HG02943 (cell line): ENCODE measurements at regions not wholly inside any gene's neighbourhood (a gene's known extent, or its start where the extent isn't known, plus 50 kb on each side); places are given as distances from the start of the nearest gene placed in this dataset.
"Not testable (repeated sequence)": the region's sequence is repeated elsewhere in the genome, so short reads cannot be mapped to it uniquely, and the experiment has no call there.

ENCODE experiments used
- ATAC-seq: cut with Tn5 transposase; IDR thresholded peaks from one replicate; pipeline ENCODE4 v1.9.1; 2021; ENCODE audit warnings: mild to moderate bottlenecking, low read depth, moderate library complexity; ENCODE audit not compliant: unreplicated experiment

- ATAC-seq = no peak
Observed at GRCh38 chr15:69751147-69751546, 298.5 kb downstream of the RPLP1 start.

DNA sequence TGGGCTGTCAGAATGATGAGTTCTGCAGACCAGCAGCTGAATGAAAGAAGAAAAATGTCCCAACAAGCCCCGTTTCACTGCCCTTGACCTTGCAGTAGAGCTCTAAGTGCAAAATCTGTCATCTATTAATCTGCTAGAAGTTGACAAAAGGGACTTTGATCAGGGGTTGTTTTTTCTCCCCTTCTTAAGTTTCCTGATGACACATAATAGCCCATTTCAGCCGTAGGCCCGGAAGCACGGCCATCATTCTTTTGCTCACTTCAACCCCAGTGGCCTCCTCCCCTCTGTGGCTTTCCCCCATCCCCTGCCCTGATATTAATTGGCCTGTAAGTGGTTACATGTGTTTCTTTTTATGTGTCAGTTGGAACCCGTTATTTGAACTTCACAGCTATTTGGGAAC lies 298.9 kb downstream of the RPLP1 start:
- no peak for ATAC-seq

- no peak for ATAC-seq
Observed at GRCh38 chr15:69753867-69754266, 301.2 kb downstream of the RPLP1 start.

DNA sequence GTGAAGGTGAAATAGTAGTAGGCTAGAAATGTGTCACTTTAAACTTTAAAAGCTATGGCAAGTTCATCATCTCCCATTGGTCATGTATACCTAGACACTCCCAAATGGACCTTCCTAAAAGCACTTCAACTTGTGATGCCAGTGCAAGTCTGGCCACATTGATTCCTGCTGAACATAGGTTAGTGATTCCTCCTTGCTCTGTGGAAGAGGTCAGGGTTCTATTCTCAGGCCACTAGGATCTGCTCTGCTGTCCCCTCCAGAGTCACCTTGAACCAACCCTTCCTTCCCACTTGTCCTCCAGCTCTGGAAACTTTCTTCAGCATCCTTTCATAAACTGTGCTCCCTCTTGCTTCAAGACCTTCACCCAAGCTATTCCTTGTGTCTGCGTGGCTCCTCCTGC lies 301.7 kb downstream of the RPLP1 start:
- no peak for ATAC-seq

GRCh38 chr15:69755551-69756310 lies 303.1 kb downstream of the RPLP1 start:
- peak; percentile 83 for ATAC-seq

GRCh38 chr15:69756440-69756839 lies 303.8 kb downstream of the RPLP1 start:
- no peak for ATAC-seq

DNA sequence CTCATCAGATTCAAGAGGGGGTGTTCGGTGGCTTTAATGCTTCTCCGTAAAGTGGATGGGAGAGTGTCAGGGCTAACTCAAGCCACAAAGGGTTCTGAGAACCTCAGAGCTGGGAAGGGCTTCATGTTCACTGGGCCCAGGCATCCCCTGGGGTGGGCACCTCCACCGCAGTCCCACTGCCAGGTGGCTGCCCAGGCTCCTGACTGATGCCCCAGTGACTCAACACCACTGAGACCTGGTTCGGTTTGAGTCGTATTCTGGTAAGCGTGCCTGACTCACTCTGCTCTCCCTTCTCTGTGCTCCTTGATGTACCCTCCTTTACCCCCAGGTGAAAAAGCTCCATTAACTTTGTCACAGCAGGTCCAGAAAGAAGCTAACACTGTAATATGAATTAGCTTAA lies 304.6 kb downstream of the RPLP1 start:
- ATAC-seq = no peak

- ATAC-seq = no peak
Observed at GRCh38 chr15:69758291-69758771, 305.7 kb downstream of the RPLP1 start.

GRCh38 chr15:69758810-69759790 lies 306.5 kb downstream of the RPLP1 start:
- no peak for ATAC-seq

- no peak for ATAC-seq
Observed at GRCh38 chr15:69760258-69760845, 307.7 kb downstream of the RPLP1 start.

GRCh38 chr15:69760890-69761568 lies 308.4 kb downstream of the RPLP1 start:
- ATAC-seq = no peak

GRCh38 chr15:69762373-69763148 lies 309.9 kb downstream of the RPLP1 start:
- no peak for ATAC-seq

DNA sequence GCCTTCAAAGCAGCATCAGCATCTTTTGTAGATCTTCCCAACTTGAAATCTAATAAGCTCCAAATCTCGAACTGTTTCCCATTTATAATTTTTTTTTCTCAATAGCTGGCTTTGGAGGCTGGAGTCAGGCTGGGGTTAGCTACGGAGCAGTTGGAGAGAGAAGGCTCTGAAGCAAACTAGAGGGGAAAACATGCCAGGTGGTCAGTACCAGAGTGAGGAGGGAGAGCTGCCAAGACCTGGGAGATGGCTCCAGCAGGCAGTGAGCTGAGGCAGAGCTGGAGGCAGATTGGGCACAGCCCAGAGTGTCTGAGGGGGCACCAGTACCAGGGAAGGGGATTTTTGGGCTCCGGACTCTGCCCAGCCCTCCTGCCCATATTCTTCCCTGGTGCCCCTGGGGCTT lies 311.2 kb downstream of the RPLP1 start:
- no peak for ATAC-seq

DNA sequence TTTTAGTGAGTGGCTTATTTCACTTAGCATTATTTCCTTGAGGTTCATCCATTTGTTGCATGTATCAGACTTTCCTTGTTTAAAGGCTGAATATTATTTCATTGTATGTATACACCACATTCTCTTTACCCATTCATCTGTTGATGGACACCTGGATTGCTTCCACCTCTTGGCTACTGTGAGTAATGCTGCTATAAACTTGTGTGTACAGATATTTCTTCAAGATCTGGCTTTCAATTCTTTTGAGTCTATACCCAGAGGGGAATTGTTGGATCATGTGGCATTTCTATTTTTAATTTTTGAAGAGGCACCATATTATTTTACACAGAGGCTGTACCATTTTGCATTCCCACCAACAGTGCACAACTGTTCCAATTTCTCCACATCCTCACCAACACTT lies 313.5 kb downstream of the RPLP1 start:
- ATAC-seq = no peak

- no peak for ATAC-seq
Observed at GRCh38 chr15:69767191-69767590, 314.6 kb downstream of the RPLP1 start.

DNA sequence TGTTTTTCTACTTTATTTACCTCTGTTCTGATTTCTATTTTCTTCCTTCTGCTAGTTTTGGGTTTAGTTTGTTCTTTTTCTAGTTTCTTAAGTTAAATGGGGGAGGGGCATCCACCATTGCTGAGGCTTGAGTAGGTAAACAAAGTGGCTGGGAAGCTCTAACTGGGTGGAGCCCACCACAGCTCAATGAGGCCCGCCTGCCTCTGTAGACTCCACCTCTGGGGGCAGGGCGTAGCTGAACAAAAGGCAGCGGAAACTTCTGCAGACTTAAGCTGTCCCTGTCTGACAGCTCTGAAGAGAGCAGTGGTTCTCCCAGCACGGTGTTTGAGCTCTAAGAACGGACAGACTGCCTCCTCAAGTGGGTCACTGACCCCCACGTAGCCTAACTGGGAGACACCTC lies 316.7 kb downstream of the RPLP1 start:
- ATAC-seq = not testable (repeated sequence)

DNA sequence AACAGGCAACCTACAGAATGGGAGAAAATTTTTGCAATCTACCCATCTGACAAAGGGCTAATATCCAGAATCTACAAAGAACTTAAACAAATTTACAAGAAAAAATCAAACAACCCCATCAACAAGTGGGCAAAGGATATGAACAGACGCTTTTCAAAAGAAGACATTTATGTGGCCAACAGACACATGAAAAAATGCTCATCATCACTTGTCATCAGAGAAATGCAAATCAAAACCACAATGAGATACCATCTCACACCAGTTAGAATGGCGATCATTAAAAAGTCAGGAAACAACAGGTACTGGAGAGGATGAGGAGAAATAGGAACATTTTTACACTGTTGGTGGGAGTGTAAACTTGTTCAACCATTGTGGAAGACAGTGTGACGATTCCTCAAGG lies 321.6 kb downstream of the RPLP1 start:
- not testable (repeated sequence) for ATAC-seq

DNA sequence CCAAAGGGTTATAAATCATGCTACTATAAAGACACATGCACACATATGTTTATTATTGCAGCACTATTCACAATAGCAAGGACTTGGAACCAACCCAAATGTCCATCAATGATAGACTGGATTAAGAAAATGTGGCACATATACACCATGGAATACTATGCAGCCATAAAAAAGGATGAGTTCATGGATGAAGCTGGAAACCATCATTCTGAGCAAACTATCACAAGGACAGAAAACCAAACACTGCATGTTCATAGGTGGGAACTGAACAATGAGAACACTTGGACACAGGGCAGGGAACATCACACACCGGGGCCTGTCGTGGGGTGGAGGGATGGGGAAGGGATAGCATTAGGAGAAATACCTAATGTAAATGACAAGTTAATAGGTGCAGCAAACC lies 322.1 kb downstream of the RPLP1 start:
- not testable (repeated sequence) for ATAC-seq

DNA sequence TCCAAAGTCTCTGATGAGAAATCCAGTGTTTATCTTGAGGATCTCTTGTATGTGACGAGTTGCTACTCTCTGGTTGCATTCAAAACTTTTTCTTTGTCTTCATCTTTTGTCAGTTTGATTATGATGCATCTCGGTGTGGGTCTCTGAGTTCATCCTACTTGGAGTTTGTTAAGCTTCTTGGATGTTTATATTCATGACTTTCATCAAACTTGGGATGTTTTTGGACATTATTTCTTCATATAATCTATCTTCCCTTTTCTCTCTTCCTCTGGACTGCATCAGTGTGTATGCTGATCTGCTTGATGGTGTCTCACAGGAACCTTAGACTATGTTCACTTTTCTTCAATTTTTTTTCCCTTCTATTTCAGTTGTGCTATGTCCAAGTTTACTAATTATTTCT lies 320.4 kb downstream of the TLE3 start:
- ATAC-seq = no peak

GRCh38 chr15:69780374-69780773 lies 317.3 kb downstream of the TLE3 start:
- ATAC-seq = no peak
